Ovary (tissue), 3 donors: ENCODE measurements at regions not wholly inside any gene's neighbourhood (a gene's known extent, or its start where the extent isn't known, plus 50 kb on each side); places are given as distances from the start of the nearest gene placed in this dataset.

ENCODE experiments used
- EP300 ChIP-seq: sonication (generic); formaldehyde crosslinking; IDR thresholded peaks from one replicate; pipeline ENCODE4 v1.6.1; 2017; ENCODE audit warnings: antibody characterized with exemption
- POLR2A ChIP-seq: fragments of 450-650 bp; IDR thresholded peaks from one replicate; pipeline ENCODE4 v1.6.1; 2017; ENCODE audit warnings: antibody characterized with exemption, mild to moderate bottlenecking, moderate library complexity
- TF ChIP-seq, protein P1 (sequence below), 3 donors: fragments of 450-650 bp in 2 of 3; fragments of 200-600 bp in 1 of 3; IDR thresholded peaks; one replicate each; pipeline versions ENCODE4 v1.5.1 to v1.8.0; 2016 to 2022; ENCODE audit warnings: antibody characterized with exemption in 3 of 3, mild to moderate bottlenecking in 1 of 3
- donor health status: DM: no; HTN: no; CAD: no.

DNA sequence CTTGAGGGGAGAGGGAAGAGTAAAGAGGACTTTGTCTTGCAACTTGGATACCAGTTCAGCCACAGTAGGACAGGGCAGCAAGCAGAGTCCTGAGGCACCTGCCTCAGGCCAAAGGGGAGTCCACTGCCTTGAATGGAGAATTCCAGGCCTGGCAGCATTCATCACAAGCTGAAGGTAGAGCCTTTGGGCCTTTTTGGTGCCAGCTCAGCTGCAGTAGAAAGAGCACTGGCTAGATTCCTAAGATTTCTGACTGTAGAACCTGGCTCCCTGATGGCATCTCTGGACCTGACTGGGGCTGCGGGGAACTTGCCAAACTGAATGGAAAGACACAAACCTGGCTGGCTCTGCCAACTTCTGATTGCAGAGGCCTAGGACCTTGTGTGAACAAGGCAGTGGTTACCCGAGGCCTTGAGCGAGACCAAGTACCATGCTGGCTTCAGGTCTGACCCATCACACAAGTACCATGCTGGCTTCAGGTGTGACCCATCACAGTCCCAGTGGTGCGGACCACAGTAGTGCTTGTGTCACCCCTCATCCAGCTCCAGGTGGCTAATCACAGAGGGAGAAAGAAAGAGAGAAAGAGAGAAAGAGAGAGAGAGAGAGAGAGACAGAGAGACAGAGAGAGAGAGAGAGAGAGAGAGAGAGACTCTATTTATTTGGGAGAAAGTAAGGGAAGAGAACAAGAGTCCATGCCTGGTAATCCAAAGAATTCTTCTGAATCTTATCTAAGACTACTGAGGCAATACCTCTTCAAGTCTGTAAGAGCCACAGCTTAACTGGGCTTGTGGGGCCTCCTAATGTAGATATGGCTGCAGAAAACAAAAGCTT, 137.6 kb upstream of the SPIN4 start:
- TF ChIP-seq, protein P1, sequence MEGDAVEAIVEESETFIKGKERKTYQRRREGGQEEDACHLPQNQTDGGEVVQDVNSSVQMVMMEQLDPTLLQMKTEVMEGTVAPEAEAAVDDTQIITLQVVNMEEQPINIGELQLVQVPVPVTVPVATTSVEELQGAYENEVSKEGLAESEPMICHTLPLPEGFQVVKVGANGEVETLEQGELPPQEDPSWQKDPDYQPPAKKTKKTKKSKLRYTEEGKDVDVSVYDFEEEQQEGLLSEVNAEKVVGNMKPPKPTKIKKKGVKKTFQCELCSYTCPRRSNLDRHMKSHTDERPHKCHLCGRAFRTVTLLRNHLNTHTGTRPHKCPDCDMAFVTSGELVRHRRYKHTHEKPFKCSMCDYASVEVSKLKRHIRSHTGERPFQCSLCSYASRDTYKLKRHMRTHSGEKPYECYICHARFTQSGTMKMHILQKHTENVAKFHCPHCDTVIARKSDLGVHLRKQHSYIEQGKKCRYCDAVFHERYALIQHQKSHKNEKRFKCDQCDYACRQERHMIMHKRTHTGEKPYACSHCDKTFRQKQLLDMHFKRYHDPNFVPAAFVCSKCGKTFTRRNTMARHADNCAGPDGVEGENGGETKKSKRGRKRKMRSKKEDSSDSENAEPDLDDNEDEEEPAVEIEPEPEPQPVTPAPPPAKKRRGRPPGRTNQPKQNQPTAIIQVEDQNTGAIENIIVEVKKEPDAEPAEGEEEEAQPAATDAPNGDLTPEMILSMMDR (IDR thresholded peaks at IDR 0.05): no peak
- TF ChIP-seq POLR2A: no peak
- no peak for TF ChIP-seq EP300
